ENCODE measurements at regions not wholly inside any gene's neighbourhood (a gene's known extent, or its start where the extent isn't known, plus 50 kb on each side); places are given as distances from the start of the nearest gene placed in this dataset.

DNA sequence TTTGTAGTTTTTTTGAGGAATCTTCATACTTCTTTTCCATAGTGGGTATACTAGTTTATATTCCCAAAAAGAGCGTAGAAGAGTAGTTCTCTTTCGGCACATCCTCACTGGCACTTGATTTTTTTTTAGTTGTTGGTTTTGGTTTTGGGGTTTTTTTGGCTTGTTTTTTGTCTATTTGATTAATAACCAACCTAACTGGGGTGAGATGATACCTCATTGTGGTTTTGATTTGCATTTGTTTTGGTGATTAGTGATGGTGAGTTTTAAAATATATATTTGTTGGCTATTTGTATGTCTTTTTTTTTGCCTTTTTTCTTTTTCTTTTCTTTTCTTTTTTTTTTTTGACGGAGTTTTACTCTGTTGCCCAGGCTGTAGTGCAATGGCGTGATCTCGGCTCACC is 69.7 kb upstream of the BTG1 start:
- no peak for ATAC-seq
- DNase-seq (ENCODE audit: low spot score), result no peak
- intact Hi-C loops (cut with DNase I), result no loop called here

DNA sequence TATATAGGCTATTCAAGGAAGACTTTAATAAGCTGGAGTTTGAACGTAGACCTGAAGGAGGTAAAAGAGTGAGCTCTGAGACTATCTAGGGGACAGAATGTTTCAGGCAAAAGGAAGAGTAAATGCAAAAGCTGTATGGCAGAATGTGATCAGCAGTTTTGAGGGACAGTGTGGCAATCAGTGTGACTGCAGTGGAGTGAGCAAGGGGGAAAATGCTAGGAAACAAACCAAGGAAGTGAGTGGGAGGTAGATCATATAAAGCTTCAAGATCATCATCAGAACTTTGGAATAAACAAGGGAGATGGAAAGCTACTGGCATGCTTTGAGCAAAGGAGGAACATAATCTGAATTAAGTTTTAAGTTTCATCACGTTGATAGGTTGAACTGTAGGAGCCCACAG is 67.5 kb upstream of the BTG1 start:
- ATAC-seq (no peak), DNase-seq (ENCODE audit: low spot score) (no peak)
- intact Hi-C loops (cut with DNase I), result no loop called here

DNA sequence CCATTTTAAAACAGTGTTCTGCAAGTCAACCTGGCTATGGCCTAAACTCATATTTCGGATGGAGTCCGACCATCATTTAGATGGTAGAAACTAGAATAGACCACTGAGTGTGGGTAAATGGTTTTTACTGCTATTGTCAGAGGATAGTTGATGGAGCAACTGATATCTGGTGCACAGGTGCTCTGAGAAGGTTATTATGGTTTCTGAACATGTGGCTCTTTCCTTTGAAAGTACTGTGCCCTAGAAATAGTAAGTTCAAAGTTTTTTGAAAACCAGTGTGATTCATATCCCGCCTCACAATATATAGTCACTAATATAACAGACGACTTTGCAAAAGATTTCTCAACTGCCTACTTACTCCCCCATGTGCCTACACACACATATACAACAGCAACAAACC is 64.4 kb upstream of the BTG1 start:
- no peak for DNase-seq (ENCODE audit: low spot score)
- intact Hi-C loops (cut with DNase I), result no loop called here
- ATAC-seq, result no peak

DNA sequence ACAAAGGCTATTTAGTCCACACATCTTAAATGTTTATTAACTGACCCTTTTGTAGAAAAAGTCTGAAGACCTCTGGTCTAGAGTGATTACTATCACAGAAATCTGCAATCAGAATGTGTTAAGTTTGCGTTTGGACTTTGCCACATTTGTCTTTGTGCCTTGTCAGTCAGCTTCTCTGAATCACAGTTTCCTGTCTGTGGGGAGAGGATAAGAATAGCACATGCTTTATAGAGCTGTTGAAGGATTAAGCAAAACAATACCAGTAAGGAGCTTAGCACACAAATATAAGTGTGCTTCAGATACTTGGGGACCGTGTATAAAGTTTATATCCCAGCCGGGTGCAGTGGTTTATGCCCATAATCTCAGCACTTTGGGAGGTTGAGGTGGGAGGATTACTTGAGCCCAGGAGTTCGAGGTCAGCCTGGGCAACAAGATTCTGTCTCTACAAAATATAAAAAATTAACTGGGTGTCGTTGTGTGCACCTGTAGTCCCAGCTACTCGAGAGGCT is 63.0 kb upstream of the BTG1 start:
- no peak for DNase-seq (ENCODE audit: low spot score)
- ATAC-seq, result peak; percentile 67
- intact Hi-C loops (cut with DNase I), result no loop called here

DNA sequence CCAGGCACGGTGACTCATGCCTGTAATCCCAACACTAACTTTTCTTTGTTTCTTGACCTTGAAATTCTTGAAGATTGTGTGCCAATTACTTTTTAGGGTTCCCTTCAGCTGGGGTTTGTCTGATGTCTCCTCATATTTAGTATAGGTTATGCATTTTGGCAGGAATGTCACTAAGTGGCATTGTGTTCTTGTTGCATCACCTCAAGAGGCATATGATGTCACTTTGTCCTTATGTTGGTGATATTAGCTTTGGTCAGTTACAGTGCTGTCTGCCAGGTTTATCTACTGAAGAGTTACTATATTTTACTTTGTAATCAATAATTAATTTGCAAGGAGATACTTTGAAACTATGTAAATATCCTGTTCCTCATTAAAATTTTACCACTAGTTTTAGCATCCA is 61.0 kb upstream of the BTG1 start:
- intact Hi-C loops (cut with DNase I), result no loop called here
- no peak for DNase-seq (ENCODE audit: low spot score)
- ATAC-seq, result no peak

DNA sequence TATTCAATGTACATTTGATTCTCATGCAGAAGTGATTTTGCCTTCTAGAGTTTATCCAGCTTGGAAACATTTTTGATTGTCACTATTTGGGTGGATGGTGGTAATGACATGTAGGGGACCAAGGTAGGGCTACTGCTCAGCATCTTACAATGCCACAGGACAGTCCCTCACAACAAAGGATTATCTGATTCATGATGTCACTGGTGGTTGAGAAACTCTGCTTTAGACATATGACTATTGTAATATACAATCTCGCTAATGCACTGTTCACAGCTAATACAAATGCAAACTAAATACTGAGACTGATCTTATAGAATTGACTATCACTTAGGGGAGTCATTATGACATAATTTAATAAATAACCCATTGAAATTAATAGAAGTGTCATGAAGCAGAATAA is 60.4 kb upstream of the BTG1 start:
- ATAC-seq (no peak), DNase-seq (ENCODE audit: low spot score) (no peak)
- intact Hi-C loops (cut with DNase I), result no loop called here

DNA sequence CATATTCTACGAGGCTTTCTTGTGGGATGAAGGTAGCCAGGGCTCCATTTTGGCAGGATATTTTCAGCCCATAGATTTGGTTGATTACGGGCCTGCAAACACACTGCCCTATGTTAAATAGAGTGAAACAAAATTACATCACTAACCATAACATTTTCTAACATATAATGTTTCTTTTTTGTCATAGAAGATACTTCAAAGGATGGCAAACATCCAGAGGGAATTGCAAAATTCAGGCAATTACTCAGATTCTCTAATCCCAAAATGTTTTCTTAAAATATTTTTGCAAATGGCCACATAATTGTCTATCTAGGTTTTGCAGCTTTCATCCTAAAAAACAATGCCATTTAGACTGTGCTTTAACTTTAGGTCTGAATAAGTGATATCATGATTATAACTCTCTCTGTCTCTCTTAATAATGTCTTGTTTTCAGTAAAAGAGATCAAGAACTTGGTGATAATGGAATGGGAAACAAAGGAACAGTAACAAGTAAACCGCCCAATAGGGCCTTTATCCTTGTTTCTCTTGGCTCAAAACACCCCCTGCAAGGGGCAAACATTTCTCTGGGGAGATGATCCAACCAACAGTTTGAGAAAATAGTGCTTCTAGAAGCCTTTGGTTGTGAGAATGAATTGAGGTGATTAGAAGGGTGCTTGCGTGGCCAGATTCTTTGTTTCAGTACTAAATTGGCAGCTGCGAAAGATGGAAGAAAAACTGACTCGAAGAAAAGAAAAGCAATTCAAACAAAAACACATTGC is 54.4 kb upstream of the BTG1 start:
- intact Hi-C loops (cut with DNase I), result no loop called here
- ATAC-seq (peak; percentile 50), DNase-seq (ENCODE audit: low spot score) (no peak)

DNA sequence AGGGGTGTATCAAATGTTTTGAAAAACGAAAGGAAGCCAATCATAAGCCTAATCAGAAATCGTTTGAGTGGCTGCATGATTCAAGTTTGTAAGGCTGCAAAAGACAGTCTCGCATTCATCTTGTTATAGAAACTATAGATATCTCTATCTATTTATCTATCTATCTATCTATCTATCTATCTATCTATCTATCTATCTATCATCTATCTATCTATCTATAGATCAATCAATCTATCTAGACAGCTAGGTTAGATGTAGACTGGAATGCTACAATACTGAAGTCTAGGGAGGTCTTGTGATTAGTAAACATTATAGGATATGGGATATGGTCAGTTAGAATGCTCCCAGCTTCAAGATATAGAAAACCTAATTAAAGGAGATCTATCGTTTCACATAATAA is 52.2 kb upstream of the BTG1 start:
- DNase-seq (ENCODE audit: low spot score) (no peak), ATAC-seq (no peak)
- intact Hi-C loops (cut with DNase I), result no loop called here

DNA sequence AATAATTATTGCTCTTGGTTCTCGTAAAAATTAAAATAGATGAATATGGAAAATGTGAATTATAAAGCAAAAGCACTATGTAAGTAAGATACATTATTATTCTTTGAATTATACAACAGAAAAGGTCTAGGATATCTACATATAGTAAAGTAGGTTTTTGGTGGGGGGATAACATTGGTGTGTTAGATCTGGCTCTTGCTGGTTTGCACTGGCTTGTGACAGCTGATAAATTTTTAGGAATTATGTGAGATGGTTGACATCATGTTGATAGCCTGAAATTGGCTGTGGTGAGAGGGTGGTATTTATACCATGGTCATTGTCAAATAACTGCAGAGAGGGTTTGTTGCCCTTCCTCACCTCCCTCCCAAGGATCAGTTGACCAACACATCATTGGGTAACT is 50.7 kb upstream of the BTG1 start:
- intact Hi-C loops (cut with DNase I), result no loop called here
- no peak for DNase-seq (ENCODE audit: low spot score)
- no peak for ATAC-seq
